ENCODE measurements at regions not wholly inside any gene's neighbourhood (a gene's known extent, or its start where the extent isn't known, plus 50 kb on each side); places are given as distances from the start of the nearest gene placed in this dataset.

GRCh38 chr2:66122516-66122915 lies 312.4 kb upstream of the MEIS1 start:
- no peak for TF ChIP-seq CTCF (IDR thresholded peaks at IDR 0.05)
- TF ChIP-seq POLR2A (IDR thresholded peaks at IDR 0.05): no peak

Measured in Peyer's patch (tissue), 4 donors.